GM18951 (cell line): ENCODE measurements at regions not wholly inside any gene's neighbourhood (a gene's known extent, or its start where the extent isn't known, plus 50 kb on each side); places are given as distances from the start of the nearest gene placed in this dataset.

Experiments used
- POLR2A ChIP-seq: IDR thresholded peaks from 4 replicates; pipeline ENCODE4 v1.6.1; 2011; ENCODE audit warnings: mild to moderate bottlenecking; ENCODE audit not compliant: insufficient read length, insufficient read depth; ENCODE audit errors: extremely low read depth
- in situ Hi-C: fragments of 300-500 bp; cut with MboI; formaldehyde crosslinking; loops from one replicate; pipeline ENCODE4 v1.12.0; 2022; ENCODE audit warnings: low sequenced_read_pairs, mixed read lengths, inconsistent platforms; ENCODE audit not compliant: unreplicated experiment

DNA sequence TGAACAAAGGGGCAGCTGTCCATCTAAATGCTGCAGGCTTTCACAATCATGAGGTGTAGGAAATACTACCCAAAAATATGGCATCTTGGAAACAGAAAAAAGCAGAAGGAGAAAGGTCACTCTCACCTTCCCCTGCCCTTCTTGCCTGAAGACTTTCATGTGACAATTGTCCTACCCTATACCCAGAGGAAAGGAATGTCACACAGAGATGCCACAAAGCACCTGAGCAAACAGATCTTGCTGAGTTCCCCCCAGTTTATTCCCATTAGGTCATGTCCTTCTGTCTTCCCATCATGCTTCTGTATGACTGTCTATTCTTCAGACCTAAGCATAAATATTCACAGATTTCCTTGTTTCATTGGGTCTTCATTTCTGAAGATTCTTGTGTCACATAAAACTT lies 95.5 kb upstream of the KCNK12 start:
- in situ Hi-C loops = no loop called here

GRCh38 chr2:47664817-47665216 lies 94.0 kb upstream of the KCNK12 start:
- no peak for TF ChIP-seq POLR2A
- in situ Hi-C loops = no loop called here

More for the DNA sequence above, 95.5 kb upstream of the KCNK12 start:
- no peak for TF ChIP-seq POLR2A

GRCh38 chr2:47662552-47662951 lies 91.8 kb upstream of the KCNK12 start:
- no peak for TF ChIP-seq POLR2A
- in situ Hi-C loops = no loop called here

- TF ChIP-seq POLR2A = no peak
- in situ Hi-C loops = no loop called here
These were observed 90.5 kb upstream of the KCNK12 start for GRCh38 chr2:47661310-47661709.

DNA sequence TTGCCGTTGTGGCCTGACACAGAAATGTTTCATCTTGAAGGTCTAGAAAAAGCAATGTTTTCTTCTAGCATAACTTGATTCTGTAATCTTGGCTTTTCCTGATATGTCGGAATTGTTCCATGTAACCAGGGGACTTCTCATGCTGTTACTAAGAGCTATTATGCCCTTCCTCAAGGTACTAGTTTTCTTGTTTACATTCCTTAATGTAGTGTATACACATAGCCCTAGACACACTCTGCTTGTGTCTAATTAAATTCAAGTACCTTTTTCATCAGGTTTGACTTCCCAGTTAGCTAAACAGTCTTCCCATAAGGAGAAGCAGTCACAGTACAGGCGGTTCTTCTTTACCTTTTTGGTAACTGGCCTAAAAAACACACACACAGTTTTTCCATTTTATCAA lies 89.4 kb upstream of the KCNK12 start:
- in situ Hi-C loops = no loop called here

DNA sequence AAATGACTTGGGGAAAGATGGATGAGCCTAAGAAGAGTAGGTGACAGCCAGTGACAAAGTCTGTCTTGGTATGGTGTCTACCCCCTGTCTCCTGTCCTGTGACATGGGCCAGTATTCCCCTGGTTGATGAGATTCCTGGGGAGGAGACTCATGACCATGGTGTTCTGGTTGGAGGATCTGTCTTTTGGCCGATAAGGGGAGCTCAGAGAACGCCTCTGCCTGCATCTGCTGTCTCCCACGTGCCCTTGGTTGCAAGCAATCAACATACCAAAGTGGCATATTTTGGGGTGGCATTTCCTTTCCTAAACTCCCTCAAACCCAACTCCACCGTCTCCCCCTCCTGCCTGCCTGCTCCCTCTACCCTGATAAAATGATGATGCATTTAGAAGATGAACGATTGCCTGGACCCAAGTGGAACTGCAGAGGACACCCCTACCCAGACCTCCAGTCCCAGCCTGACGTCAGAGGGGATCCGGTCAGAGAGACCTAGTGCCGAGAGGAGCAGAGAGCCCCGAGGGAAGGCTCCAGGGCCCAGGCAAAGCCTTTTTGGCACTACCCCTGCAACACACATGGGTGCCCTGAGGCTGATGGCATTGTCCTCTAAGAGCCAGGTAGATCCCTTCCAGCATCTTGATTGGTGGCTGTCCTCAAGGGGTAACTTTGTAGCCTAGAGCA lies 88.0 kb upstream of the KCNK12 start:
- in situ Hi-C loops = no loop called here
- no peak for TF ChIP-seq POLR2A

More for the DNA sequence above, 89.4 kb upstream of the KCNK12 start:
- no peak for TF ChIP-seq POLR2A

DNA sequence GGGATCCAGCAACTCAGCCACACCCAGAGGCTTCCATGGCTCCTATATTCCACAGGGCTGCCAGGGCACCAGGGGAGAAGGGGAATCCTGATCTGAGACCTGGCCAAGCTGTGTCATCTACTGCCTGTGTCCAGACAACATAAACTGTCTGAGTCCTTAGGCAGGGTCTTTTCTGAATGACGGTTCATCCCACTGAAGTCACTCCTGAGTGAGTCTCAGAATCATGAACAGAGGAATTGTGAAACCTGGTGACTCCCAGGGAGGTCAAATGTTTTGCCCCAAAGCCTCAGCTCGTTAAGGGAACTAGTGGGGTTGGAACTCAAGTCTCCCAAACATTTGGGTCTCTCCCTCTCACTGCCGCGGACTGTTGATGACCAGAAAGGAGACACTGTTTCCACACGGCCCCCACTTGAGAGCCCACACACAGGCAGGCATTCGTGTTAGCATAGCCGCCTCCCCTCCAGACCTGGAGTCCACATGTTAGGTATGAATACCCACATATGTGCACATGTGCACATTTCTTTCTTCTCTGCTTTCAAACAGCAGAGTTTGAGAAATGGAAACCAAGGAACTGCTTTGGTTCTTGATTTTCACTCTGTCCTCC lies 87.2 kb upstream of the KCNK12 start:
- TF ChIP-seq POLR2A = no peak
- in situ Hi-C loops = no loop called here

DNA sequence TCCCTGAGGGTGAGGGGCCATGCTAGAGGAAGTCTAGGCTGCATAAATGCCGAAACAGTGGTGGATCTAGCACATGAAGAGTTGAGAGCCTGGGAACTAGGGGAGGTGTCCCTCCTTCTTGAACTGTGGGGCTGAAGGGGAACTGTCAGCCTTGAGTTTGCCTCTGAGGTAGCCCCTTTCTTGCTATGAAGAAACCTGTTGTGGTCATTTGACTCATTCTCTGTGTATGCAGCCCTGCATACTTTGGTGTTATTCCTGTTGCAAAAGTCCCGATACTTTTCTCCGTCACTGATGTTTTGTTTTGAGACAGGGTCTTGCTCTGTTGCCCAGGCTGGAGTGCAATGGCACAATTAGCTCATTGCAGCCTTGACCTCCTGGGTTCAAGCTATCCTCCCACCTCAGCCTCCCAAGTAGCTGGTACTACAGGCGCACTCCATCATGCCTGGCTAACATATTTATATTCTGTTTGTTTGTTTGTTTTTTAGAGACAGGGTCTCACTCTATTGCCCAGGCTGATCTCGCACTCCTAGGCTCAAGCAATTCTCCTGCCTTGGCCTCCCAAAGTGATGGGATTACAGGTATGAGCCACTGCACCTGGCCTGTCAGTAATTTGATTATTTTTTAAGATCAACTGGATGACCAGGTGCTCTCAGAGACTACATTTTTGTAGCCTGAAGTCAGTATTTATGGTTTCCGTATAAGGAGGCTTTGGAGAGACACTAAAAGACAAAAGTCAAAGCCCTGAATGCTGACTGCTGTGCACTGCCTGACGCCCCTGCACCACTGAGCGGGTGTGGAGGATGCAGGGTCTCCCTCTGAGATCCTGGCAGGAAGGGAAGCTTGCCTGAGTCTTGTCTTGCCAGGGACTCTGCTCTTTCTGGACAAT lies 86.2 kb upstream of the KCNK12 start:
- in situ Hi-C loops = no loop called here
- no peak for TF ChIP-seq POLR2A

- no peak for TF ChIP-seq POLR2A
- in situ Hi-C loops = no loop called here
These were observed 84.7 kb upstream of the KCNK12 start for GRCh38 chr2:47655563-47655880.

- peak; percentile 21 for TF ChIP-seq POLR2A
- in situ Hi-C loops = no loop called here
These were observed 84.2 kb upstream of the KCNK12 start for GRCh38 chr2:47654790-47655562.

DNA sequence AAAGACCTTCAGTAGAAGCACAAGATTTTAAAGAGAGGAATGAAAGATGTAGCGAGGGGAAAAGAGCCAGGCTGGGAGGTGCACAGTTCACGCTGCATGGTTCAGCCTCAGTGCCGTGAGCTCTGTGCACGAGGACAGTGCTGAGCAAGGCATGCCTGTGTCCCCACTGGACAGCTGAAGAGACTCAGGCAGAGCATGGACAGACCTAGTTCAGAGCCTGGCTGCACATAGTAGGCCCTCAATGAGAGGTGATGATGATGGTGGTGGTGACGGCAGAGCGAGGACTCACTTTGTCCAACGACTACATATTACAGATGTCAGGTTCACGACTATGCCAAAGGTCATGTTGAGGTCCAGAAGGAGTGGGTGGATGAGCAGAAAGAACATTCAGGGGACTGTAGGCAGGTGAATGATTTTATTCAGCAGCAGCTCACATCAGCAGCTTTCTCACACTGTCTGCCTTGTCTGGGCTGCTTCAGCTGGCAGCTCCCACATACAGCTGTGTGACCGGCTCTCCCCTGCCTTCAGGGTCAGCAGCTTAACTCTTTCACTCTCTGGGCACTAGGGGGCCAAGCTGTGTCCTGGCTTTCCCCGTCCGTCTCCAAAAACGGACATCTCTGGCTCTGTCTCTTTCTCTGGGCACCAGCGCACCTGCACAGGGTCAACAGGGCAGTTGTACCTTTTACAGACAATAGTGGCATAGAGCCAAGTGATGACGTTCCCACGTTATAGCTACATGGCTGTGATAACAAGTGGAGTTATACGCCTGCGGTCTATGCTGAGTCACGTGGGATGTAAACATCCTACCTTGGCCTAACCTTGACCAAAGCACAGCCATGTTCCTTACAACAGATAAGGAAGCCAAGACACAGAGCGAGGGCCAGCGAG lies 83.4 kb upstream of the KCNK12 start:
- TF ChIP-seq POLR2A = no peak
- in situ Hi-C loops = no loop called here

- no peak for TF ChIP-seq POLR2A
- in situ Hi-C loops = no loop called here
These were observed 82.3 kb upstream of the KCNK12 start for GRCh38 chr2:47653036-47653435.
